Left cardiac atrium (tissue), 4 donors: ENCODE measurements at regions not wholly inside any gene's neighbourhood (a gene's known extent, or its start where the extent isn't known, plus 50 kb on each side); places are given as distances from the start of the nearest gene placed in this dataset.
"Not testable (repeated sequence)": the region's sequence is repeated elsewhere in the genome, so short reads cannot be mapped to it uniquely, and the experiment has no call there.

ENCODE experiments used
- ATAC-seq, 2 donors: fragments of 200-7000 bp; cut with Tn5 transposase; one replicate each; pipeline ENCODE4 v1.9.1; 2020; ENCODE audit warnings: mild to moderate bottlenecking in 2 of 2, moderate library complexity in 2 of 2
- DNase-seq: peaks from one replicate; pipeline ENCODE4 v3.0.0-alpha.2; 2020
- intact Hi-C, 2 donors: fragments of 100-400 bp; cut with DNase I; formaldehyde crosslinking; loops; one replicate each; pipeline versions ENCODE4 v1.14.1 to v1.15.1; 2022 to 2023
- donor health status: DM: no; HTN: yes; CAD: no.
- donor health status: DM: no; HTN: yes; CAD: no; lungs with severe emphysema.
- donor health status: DM: yes; HTN: yes; CAD: no.
- donor health status: Dilated cardiomyopathy.

- intact Hi-C loops: no loop called here
- no peak for DNase-seq
- no peak for ATAC-seq
Observed at GRCh38 chr20:8983478-8984345, 85.2 kb upstream of the PLCB4 start.

DNA sequence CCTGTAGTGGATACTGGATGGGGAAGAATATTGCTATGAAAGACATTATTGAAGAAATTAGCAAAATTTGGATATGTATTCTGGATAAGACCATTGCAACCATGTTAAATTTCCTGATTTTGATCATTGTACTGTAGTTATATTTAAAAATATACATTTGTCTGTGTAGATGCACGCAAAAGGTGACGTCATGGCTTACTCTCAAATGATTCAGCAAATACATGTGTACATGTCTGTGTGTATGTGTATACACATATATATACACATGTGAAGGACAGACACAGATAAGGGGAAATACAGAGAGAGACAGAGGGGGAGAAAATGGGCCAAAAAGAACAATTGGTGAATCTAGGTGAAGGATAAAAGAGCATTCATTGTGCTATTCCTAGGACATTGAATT is 82.3 kb upstream of the PLCB4 start:
- ATAC-seq: no peak
- no peak for DNase-seq
- intact Hi-C loops: no loop called here

DNA sequence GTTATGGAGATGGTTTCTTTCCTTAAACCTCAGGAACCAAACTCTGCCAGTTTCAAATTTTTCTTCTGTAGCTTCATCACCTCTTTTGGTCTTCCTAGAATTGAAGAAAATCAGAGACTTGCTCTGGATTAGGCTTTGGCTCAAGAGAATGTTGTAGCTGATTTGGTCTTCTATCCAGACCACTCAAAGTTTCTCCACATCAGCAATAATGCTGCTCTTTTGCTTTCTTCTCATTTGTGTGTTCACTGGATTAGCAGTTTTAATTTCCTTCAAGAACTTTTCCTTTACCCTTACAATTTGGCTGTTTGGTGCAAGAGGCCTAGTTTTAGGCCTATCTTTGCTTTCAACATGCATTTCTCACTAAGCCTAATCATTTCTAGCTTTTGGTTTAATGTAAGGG is 78.1 kb upstream of the PLCB4 start:
- no peak for ATAC-seq
- intact Hi-C loops: no loop called here
- no peak for DNase-seq

DNA sequence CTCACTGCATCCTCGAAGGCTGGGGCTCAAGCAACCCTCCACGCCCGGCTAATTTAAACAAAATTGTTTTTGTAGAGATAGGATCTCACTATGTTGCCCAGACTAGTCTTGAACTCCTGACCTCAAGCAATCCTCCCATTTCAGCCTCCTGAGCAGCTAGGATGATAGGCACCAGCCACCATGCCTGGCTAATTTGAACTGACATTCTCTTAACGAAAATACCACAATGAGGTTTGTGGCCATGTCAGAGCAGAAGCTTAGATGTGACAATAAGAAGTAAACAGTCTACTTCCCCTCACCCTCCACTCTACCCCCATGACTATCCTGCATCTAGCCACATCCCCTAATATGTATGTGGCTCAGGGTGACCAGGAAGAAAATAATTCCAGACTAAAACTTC is 74.8 kb upstream of the PLCB4 start:
- intact Hi-C loops: no loop called here
- ATAC-seq (no peak), DNase-seq (no peak)

DNA sequence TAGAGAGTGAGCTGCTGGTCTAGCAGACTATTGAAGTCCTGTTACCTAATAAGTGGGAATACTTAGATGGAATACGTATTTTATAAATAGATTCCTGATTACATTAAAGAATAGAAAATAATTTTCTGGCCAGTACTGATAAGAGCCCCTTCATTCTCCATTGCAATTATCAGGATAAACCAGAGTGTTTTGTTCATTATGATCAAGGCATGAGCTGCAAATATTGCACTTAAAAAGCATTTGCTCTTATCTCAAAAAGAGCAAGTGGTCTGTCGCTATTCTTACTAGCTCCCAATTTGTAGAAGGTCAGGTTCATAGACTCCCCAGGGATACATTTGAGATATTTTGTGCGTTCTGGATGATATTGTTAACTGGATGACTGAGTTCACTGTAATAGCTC is 73.1 kb upstream of the PLCB4 start:
- intact Hi-C loops: no loop called here
- ATAC-seq (no peak), DNase-seq (no peak)

GRCh38 chr20:8996817-8997512 is 71.9 kb upstream of the PLCB4 start:
- intact Hi-C loops: no loop called here
- ATAC-seq (no peak), DNase-seq (no peak)

DNA sequence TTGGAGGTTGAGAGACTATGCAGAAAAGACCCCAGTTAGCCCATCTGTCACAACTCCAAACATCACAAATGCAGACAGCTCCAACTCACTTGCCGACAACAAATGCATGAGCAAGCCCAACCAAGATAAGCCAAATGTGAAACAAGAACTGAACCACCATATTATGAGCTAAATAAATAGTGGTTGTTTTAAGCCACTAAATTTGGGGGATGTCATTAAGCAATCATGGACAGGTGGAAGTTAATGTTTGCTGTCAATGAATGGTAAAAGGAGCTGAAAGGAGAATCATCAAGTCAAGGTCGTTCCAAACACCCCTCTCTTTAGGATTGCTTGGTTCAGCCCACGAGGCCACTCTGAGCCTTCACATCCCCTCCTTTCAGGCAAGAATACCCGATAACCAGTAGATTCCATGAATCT is 71.2 kb upstream of the PLCB4 start:
- intact Hi-C loops: no loop called here
- no peak for ATAC-seq

GRCh38 chr20:9011121-9011520 is 57.8 kb upstream of the PLCB4 start:
- ATAC-seq (no peak), DNase-seq (no peak)
- intact Hi-C loops: no loop called here

More for the DNA sequence above, 71.2 kb upstream of the PLCB4 start:
- no peak for DNase-seq

GRCh38 chr20:9015232-9015983 is 53.5 kb upstream of the PLCB4 start:
- intact Hi-C loops, ATAC-seq, DNase-seq: not testable (repeated sequence)

DNA sequence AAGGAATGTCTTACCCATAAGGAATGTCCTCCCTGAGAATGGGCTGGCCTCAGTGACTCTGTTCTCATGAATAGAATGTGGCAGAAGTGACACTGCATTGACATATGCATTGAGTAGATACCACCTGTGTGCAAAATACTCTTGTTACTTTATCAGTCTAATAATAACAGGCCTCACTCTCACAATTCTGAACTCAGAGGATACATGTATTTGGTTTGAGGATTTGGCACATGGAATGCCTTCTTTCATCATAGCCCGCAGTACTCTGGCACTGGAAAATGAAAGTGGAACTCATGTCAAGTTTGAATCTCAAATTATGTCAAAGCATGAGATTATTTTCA is 52.9 kb upstream of the PLCB4 start:
- ATAC-seq (no peak), DNase-seq (no peak)
- intact Hi-C loops: no loop called here

DNA sequence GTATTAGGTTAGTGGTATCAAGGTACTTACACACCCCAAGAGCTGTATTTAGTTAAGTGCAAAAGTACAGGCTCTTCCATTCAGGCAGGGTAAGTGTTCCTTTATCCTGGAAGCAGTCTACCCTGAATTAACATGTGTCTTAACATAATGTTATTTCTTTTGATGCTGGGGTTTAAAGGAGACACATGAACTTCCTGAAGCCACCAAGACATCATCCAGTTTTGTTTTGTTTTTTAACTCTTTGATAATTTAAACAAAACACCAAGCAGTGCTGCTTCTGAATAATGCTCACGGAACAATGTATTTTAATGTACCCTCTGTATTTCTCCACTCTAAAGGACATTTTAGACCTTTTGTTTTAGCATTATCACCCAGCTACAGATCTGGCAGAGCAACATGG is 50.5 kb upstream of the PLCB4 start:
- ATAC-seq (no peak), DNase-seq (no peak)
- intact Hi-C loops: no loop called here
